H1 (cell line): ENCODE measurements at regions not wholly inside any gene's neighbourhood (a gene's known extent, or its start where the extent isn't known, plus 50 kb on each side); places are given as distances from the start of the nearest gene placed in this dataset.

Experiments used
- CTCF ChIA-PET: fragments of 300-600 bp; sonication (Branson Sonifier 250); formaldehyde crosslinking; loops from one replicate; lab custom pipeline; 2021; ENCODE audit not compliant: partially characterized antibody; lab: Charles Lee
- POLR2A ChIA-PET: fragments of 300-600 bp; sonication (Branson Sonifier 250); formaldehyde crosslinking; loops from one replicate; lab custom pipeline; 2021; ENCODE audit warnings: inconsistent platforms; ENCODE audit not compliant: partially characterized antibody; lab: Charles Lee
- DNase-seq, 2 experiments: peaks; one replicate each; pipeline versions ENCODE4 v3.0.0 to v3.0.0-alpha.2; 2010 to 2022; ENCODE audit warnings: low spot score in 2 of 2, low read depth in 1 of 2, mixed read lengths in 1 of 2
- FAIRE-seq: peaks from 2 replicates; lab custom pipeline; 2011; peaks lifted over from hg19 to GRCh38; lab: Jason Lieb, UNC
- H2AFZ ChIP-seq: 2 replicates; pipeline ENCODE4 v1.8.1; 2012; ENCODE audit warnings: low read length, inconsistent platforms
- H2AK5ac ChIP-seq: 2 replicates; pipeline ENCODE4 v1.6.1; 2013; ENCODE audit warnings: low read depth, low read length
- H2BK120ac ChIP-seq: replicated peaks from 2 replicates; pipeline ENCODE3; 2013; ENCODE audit warnings: low read depth, low read length, inconsistent platforms
- H2BK12ac ChIP-seq: 2 replicates; pipeline ENCODE4 v1.6.1; 2013; ENCODE audit warnings: low read depth, low read length
- H2BK15ac ChIP-seq: 2 replicates; pipeline ENCODE4 v1.6.1; 2013; ENCODE audit warnings: low read length
- H2BK20ac ChIP-seq: 2 replicates; pipeline ENCODE4 v1.6.1; 2013; ENCODE audit warnings: low read length
- H2BK5ac ChIP-seq: 2 replicates; pipeline ENCODE4 v1.6.1; 2013; ENCODE audit warnings: low read depth, low read length
- H3K14ac ChIP-seq: 2 replicates; pipeline ENCODE4 v1.6.1; 2013; ENCODE audit warnings: inconsistent platforms; ENCODE audit not compliant: insufficient read length
- H3K18ac ChIP-seq: 2 replicates; pipeline ENCODE4 v1.6.1; 2013; ENCODE audit warnings: low read length; ENCODE audit errors: extremely low read depth
- H3K23ac ChIP-seq: 2 replicates; pipeline ENCODE4 v1.6.1; 2013; ENCODE audit warnings: inconsistent platforms; ENCODE audit not compliant: insufficient read length
- H3K23me2 ChIP-seq: 2 replicates; pipeline ENCODE4 v1.6.1; 2013; ENCODE audit warnings: low read depth, low read length
- H3K27ac ChIP-seq: 2 replicates; pipeline ENCODE4 v1.6.1; 2011; ENCODE audit warnings: low read depth, low read length, inconsistent platforms
- H3K27me3 ChIP-seq, 4 experiments: replicated peaks in 1 of 4; 1 replicate in 1 of 4; 2 replicates in 3 of 4; pipeline versions ENCODE4 v1.6.1 to v1.8.1; 2011 to 2013; ENCODE audit warnings: low read length in 3 of 4, mild to moderate bottlenecking in 3 of 4, inconsistent platforms in 2 of 4, mixed read lengths in 2 of 4, moderate library complexity in 1 of 4; ENCODE audit not compliant: control insufficient read depth in 3 of 4, insufficient read depth in 3 of 4; ENCODE audit errors: extremely low read depth in 1 of 4
- H3K36me3 ChIP-seq, 4 experiments: 2 replicates each; pipeline versions ENCODE4 v1.6.1 to v1.8.1; 2011 to 2013; ENCODE audit warnings: mild to moderate bottlenecking in 4 of 4, low read length in 3 of 4, moderate library complexity in 2 of 4, control low read depth in 1 of 4, inconsistent platforms in 1 of 4; ENCODE audit not compliant: insufficient read depth in 4 of 4, control insufficient read depth in 2 of 4
- H3K4ac ChIP-seq: replicated peaks from 2 replicates; pipeline ENCODE3; 2013; ENCODE audit warnings: low read length, low read depth, mixed read lengths, inconsistent platforms; ENCODE audit not compliant: insufficient read length
- H3K4me1 ChIP-seq, 4 experiments: replicated peaks in 1 of 4; 1 replicate in 1 of 4; 2 replicates in 3 of 4; pipeline versions ENCODE4 v1.6.1 to v1.8.1; 2011 to 2013; ENCODE audit warnings: low read length in 3 of 4, inconsistent platforms in 2 of 4, mixed read lengths in 1 of 4; ENCODE audit not compliant: insufficient read depth in 4 of 4, control insufficient read depth in 3 of 4
- H3K4me2 ChIP-seq, 2 experiments: 2 replicates each; pipeline versions ENCODE4 v1.6.1 to v1.8.1; 2011 to 2013; ENCODE audit warnings: low read depth in 2 of 2, low read length in 2 of 2, control low read depth in 1 of 2, inconsistent platforms in 1 of 2, mild to moderate bottlenecking in 1 of 2; ENCODE audit not compliant: insufficient read depth in 1 of 2
- H3K4me3 ChIP-seq, 4 experiments: fragments of 200-600, 300-600 bp in 1 of 4; sonication (generic), shearing (Covaris generic), sonication (Bioruptor Twin) in 1 of 4; 2 replicates each; pipeline versions ENCODE4 v1.5.1 to v1.8.1; 2011 to 2016; ENCODE audit warnings: low read length in 4 of 4, low read depth in 3 of 4, control low read depth in 2 of 4, inconsistent platforms in 2 of 4, mild to moderate bottlenecking in 2 of 4, mixed read lengths in 1 of 4, moderate library complexity in 1 of 4; ENCODE audit not compliant: insufficient read depth in 2 of 4; ENCODE audit errors: extremely low read depth in 1 of 4
- H3K56ac ChIP-seq: replicated peaks from 2 replicates; pipeline ENCODE3; 2013; ENCODE audit warnings: low read depth, mild to moderate bottlenecking, mixed read lengths, low read length, inconsistent platforms; ENCODE audit not compliant: insufficient read length
- H3K79me1 ChIP-seq: 2 replicates; pipeline ENCODE4 v1.6.1; 2013; ENCODE audit warnings: low read depth, low read length, control low read depth
- H3K79me2 ChIP-seq, 2 experiments: 2 replicates each; pipeline versions ENCODE4 v1.6.1 to v1.8.1; 2012 to 2013; ENCODE audit warnings: low read length in 2 of 2, mild to moderate bottlenecking in 2 of 2, inconsistent platforms in 1 of 2; ENCODE audit not compliant: insufficient read depth in 2 of 2, control insufficient read depth in 1 of 2
- H3K9ac ChIP-seq, 4 experiments: replicated peaks in 1 of 4; 1 replicate in 1 of 4; 2 replicates in 3 of 4; pipeline versions ENCODE4 v1.6.1 to v1.8.1; 2011 to 2013; ENCODE audit warnings: low read depth in 3 of 4, low read length in 3 of 4, control low read depth in 2 of 4, mild to moderate bottlenecking in 2 of 4, moderate library complexity in 2 of 4, inconsistent platforms in 1 of 4; ENCODE audit errors: extremely low read depth in 1 of 4
- H3K9me3 ChIP-seq, 2 experiments: 2 replicates each; pipeline versions ENCODE4 v1.6.1 to v1.8.1; 2012 to 2013; ENCODE audit warnings: mild to moderate bottlenecking in 2 of 2, moderate library complexity in 2 of 2, control low read depth in 1 of 2, inconsistent platforms in 1 of 2, low read depth in 1 of 2, low read length in 1 of 2, mixed read lengths in 1 of 2; ENCODE audit not compliant: insufficient read depth in 2 of 2
- H4K20me1 ChIP-seq, 2 experiments: replicated peaks in 1 of 2; 2 replicates each; pipeline versions ENCODE3 to v1.8.1; 2011 to 2013; ENCODE audit warnings: inconsistent platforms in 2 of 2, low read length in 2 of 2, mild to moderate bottlenecking in 1 of 2; ENCODE audit not compliant: insufficient read depth in 2 of 2, control insufficient read depth in 1 of 2
- H4K5ac ChIP-seq: 2 replicates; pipeline ENCODE4 v1.6.1; 2013; ENCODE audit warnings: low read length, low read depth, mixed read lengths, inconsistent platforms; ENCODE audit not compliant: insufficient read length
- H4K8ac ChIP-seq: 2 replicates; pipeline ENCODE4 v1.8.0; 2013; ENCODE audit warnings: mild to moderate bottlenecking, moderate library complexity, low read length, inconsistent platforms; ENCODE audit not compliant: insufficient read depth; ENCODE audit errors: extremely low read depth
- H4K91ac ChIP-seq: replicated peaks from 2 replicates; pipeline ENCODE3; 2013; ENCODE audit warnings: low read length, mixed read lengths, inconsistent platforms; ENCODE audit not compliant: insufficient read length
- CEBPB ChIP-seq: IDR thresholded peaks from 2 replicates; pipeline ENCODE4 v1.6.1; 2012; ENCODE audit warnings: low read depth, low read length
- CHD1 ChIP-seq: IDR thresholded peaks from 2 replicates; pipeline ENCODE4 v1.6.1; 2012; ENCODE audit warnings: low read depth, low read length, improper control_type of control experiment
- CTBP2 ChIP-seq: IDR thresholded peaks from 2 replicates; pipeline ENCODE4 v1.7.0; 2011; ENCODE audit warnings: borderline replicate concordance, mild to moderate bottlenecking, moderate library complexity, mixed read lengths, low read length; ENCODE audit not compliant: insufficient read depth, insufficient read length
- EP300 ChIP-seq, 2 experiments: IDR thresholded peaks; 1 replicate in 1 of 2; 2 replicates in 1 of 2; pipeline ENCODE4 v1.6.1; 2011 to 2012; ENCODE audit warnings: low read depth in 2 of 2, low read length in 2 of 2, mild to moderate bottlenecking in 2 of 2, borderline replicate concordance in 1 of 2, inconsistent platforms in 1 of 2, moderate library complexity in 1 of 2
- NANOG ChIP-seq: IDR thresholded peaks from 2 replicates; pipeline ENCODE4 v1.6.1; 2011; ENCODE audit warnings: low read length, low read depth, mild to moderate bottlenecking, inconsistent platforms; ENCODE audit not compliant: insufficient read depth, poor library complexity, severe bottlenecking
- SP2 ChIP-seq: IDR thresholded peaks from 2 replicates; pipeline ENCODE4 v1.6.1; 2012; ENCODE audit warnings: mild to moderate bottlenecking, low read length, inconsistent platforms
- WGBS, 2 experiments: shearing (Covaris generic) in 1 of 2; methylation state at CpG; one replicate each; pipeline versions ENCODE4 v1.1.6 to v1.1.7; 2013 to 2015; ENCODE audit warnings: low lambda C conversion rate in 2 of 2, mixed read lengths in 2 of 2, inconsistent platforms in 1 of 2, low coverage in 1 of 2, missing lambda C conversion rate in 1 of 2; ENCODE audit not compliant: insufficient replicate concordance in 2 of 2, insufficient coverage in 1 of 2, insufficient read length in 1 of 2; ENCODE audit errors: extremely low coverage in 1 of 2, missing lambda C conversion rate in 1 of 2; 5-methylcytosine and 5-hydroxymethylcytosine counted together
- TF ChIP-seq, protein P1 (sequence below): IDR thresholded peaks from 2 replicates; pipeline ENCODE4 v1.6.1; 2011; ENCODE audit warnings: low read length, improper control_type of control experiment

DNA sequence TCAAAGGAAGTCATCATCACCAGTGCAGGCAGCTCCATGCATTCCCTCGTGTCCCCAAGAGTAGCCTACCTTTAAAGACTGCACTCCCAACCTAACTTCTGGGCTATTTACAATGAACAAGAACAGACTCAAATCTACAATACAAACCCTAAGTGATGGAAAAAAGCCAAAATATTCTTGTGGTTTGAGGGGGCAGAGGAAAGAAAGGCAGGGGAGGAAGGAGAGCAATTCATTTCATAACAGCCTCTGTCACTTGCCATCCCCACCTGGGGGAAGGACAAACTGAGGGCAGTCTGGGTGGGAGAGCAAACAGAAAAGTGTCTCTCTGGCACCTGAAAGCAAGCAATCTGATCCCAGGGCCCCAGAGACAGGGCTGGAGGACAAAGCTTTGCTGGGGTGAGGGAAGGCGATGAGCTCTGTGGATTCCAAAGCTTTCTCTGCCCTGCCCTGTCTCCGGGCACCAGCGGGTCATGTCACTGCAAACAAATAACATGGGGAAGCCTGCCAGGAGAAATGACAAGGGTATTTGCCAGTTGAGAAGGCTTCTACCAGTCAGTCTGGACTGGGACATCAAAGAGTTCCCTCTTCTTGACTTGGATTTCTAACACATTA lies 528.0 kb upstream of the TNP1 start:
- Histone ChIP-seq H4K5ac (no peak overlapping the region), H4K8ac (no peak overlapping the region), H3K79me2 (no peaks in the 10 kb centered on the region), H2AK5ac (no peak overlapping the region), H2BK12ac (no peak overlapping the region), H3K4me1 (no peaks in the 10 kb centered on the region), H3K4ac (no peak overlapping the region), H3K4me3 (no peak overlapping the region), H3K18ac (no peak overlapping the region), H4K91ac (no peak overlapping the region), H3K9ac (no peak overlapping the region), H3K79me1 (no peaks in the 10 kb centered on the region), H3K4me2 (no peak overlapping the region), H4K20me1 (no peaks in the 10 kb centered on the region), H2BK20ac (no peak overlapping the region), H3K14ac (no peak overlapping the region), H3K56ac (no peak overlapping the region), H3K23ac (no peak overlapping the region), H2AFZ (no peak overlapping the region), H2BK120ac (no peak overlapping the region), H3K27me3 (no peaks in the 10 kb centered on the region), H3K27ac (no peak overlapping the region), H3K9me3 (peaks cover 6% of the 10 kb centered on the region in 2 experiments; a peak in 1 of 4 replicates), H2BK5ac (no peak overlapping the region), H2BK15ac (no peak overlapping the region), H3K36me3 (no peaks in the 10 kb centered on the region), H3K23me2 (no peaks in the 10 kb centered on the region)
- 89% methylated on average over 4 of the region's 4 CpGs; no CpG with 5 or more reads in 1 of the 2 experiments for WGBS, 2 experiments
- ChIA-PET CTCF (no interaction called here), POLR2A (no interaction called here)
- DNase-seq (no peak), FAIRE-seq (no peak)
- TF ChIP-seq, protein P1, sequence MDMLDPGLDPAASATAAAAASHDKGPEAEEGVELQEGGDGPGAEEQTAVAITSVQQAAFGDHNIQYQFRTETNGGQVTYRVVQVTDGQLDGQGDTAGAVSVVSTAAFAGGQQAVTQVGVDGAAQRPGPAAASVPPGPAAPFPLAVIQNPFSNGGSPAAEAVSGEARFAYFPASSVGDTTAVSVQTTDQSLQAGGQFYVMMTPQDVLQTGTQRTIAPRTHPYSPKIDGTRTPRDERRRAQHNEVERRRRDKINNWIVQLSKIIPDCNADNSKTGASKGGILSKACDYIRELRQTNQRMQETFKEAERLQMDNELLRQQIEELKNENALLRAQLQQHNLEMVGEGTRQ, result no peak
- no peak for TF ChIP-seq CTBP2
- no peak for TF ChIP-seq CHD1
- TF ChIP-seq SP2, result no peak
- TF ChIP-seq NANOG, result no peak
- TF ChIP-seq EP300 (IDR thresholded peaks at IDR 0.05; ENCODE audit: borderline replicate concordance in 1 of 2, low read depth in 2 of 2, low read length in 2 of 2), result no peak
- TF ChIP-seq CEBPB, result no peak
